HEK293 (cell line): ENCODE measurements at regions not wholly inside any gene's neighbourhood (a gene's known extent, or its start where the extent isn't known, plus 50 kb on each side); places are given as distances from the start of the nearest gene placed in this dataset.

Experiments
- CTCF ChIA-PET: fragments of 350-600 bp; formaldehyde crosslinking; extraction: SDS; loops from one replicate; lab custom pipeline; 2021; ENCODE audit warnings: antibody characterized with exemption; lab: Yijun Ruan, JAX
- POLR2A ChIA-PET: fragments of 300-600 bp; formaldehyde crosslinking; extraction: SDS; loops from one replicate; lab custom pipeline; 2020; ENCODE audit warnings: antibody characterized with exemption, inconsistent platforms; lab: Yijun Ruan, JAX
- H3K27ac ChIP-seq: fragments of 200-500 bp; sonication (Bioruptor generic); 2 replicates; pipeline ENCODE4 v1.5.1; 2014; ENCODE audit warnings: low read depth, low read length, control low read depth, inconsistent platforms; ENCODE audit errors: extremely low read depth
- H3K36me3 ChIP-seq, 2 experiments: fragments of 200-500 bp in 1 of 2; sonication (Bioruptor generic) in 1 of 2; 1 replicate in 1 of 2; 2 replicates in 1 of 2; pipeline ENCODE4 v1.5.1; 2014 to 2017; ENCODE audit warnings: inconsistent platforms in 2 of 2, low read length in 2 of 2; ENCODE audit not compliant: control insufficient read depth in 2 of 2, insufficient read depth in 1 of 2
- H3K4me1 ChIP-seq: fragments of 200-500 bp; sonication (Bioruptor generic); 2 replicates; pipeline ENCODE4 v1.5.1; 2014; ENCODE audit warnings: mild to moderate bottlenecking, low read length, inconsistent platforms; ENCODE audit not compliant: control insufficient read depth, insufficient read depth
- H3K4me3 ChIP-seq: 2 replicates; pipeline ENCODE4 v1.5.1; 2011; ENCODE audit warnings: low read depth, mild to moderate bottlenecking, control low read depth, low read length, moderate library complexity
- H3K9me3 ChIP-seq: fragments of 200-500 bp; sonication (Bioruptor generic); 2 replicates; pipeline ENCODE4 v1.5.1; 2014; ENCODE audit warnings: low read depth, low read length, inconsistent platforms; ENCODE audit not compliant: control insufficient read depth, insufficient read depth
- FEZF1 ChIP-seq: fragments of 450-650 bp; formaldehyde crosslinking; IDR thresholded peaks from 2 replicates; pipeline ENCODE4 v1.5.1; 2016; ENCODE audit warnings: missing biosample characterization, missing genetic modification characterization
- OSR2 ChIP-seq: fragments of 450-650 bp; formaldehyde crosslinking; IDR thresholded peaks from 2 replicates; pipeline ENCODE4 v1.5.1; 2016; ENCODE audit warnings: missing biosample characterization, missing genetic modification characterization
- SCRT1 ChIP-seq: fragments of 450-650 bp; formaldehyde crosslinking; IDR thresholded peaks from 2 replicates; pipeline ENCODE4 v1.5.1; 2016; ENCODE audit warnings: missing biosample characterization, missing genetic modification characterization, borderline replicate concordance
- TRIM28 ChIP-seq: IDR thresholded peaks from 2 replicates; pipeline ENCODE4 v1.6.1; 2011; ENCODE audit warnings: low read length, control low read depth, borderline replicate concordance
- WT1 ChIP-seq: fragments of 450-650 bp; formaldehyde crosslinking; IDR thresholded peaks from 2 replicates; pipeline ENCODE4 v1.5.1; 2016; ENCODE audit warnings: missing biosample characterization, missing genetic modification characterization
- ZNF169 ChIP-seq: fragments of 450-650 bp; formaldehyde crosslinking; IDR thresholded peaks from 2 replicates; pipeline ENCODE4 v1.5.1; 2016; ENCODE audit warnings: missing biosample characterization, missing genetic modification characterization
- ZNF248 ChIP-seq: fragments of 450-650 bp; formaldehyde crosslinking; IDR thresholded peaks from 2 replicates; pipeline ENCODE4 v1.5.1; 2017; ENCODE audit warnings: missing biosample characterization, missing genetic modification characterization
- ZNF394 ChIP-seq: fragments of 450-650 bp; formaldehyde crosslinking; IDR thresholded peaks from 2 replicates; pipeline ENCODE4 v1.5.1; 2016; ENCODE audit warnings: missing biosample characterization, missing genetic modification characterization, mild to moderate bottlenecking, moderate library complexity, borderline replicate concordance
- ZNF501 ChIP-seq: fragments of 450-650 bp; formaldehyde crosslinking; IDR thresholded peaks from 2 replicates; pipeline ENCODE4 v1.5.1; 2016; ENCODE audit warnings: missing biosample characterization, missing genetic modification characterization
- ZNF548 ChIP-seq: fragments of 450-650 bp; formaldehyde crosslinking; IDR thresholded peaks from 2 replicates; pipeline ENCODE4 v1.5.1; 2016; ENCODE audit warnings: missing biosample characterization, missing genetic modification characterization
- ZNF624 ChIP-seq: fragments of 450-650 bp; formaldehyde crosslinking; IDR thresholded peaks from 2 replicates; pipeline ENCODE4 v1.5.1; 2017; ENCODE audit warnings: missing biosample characterization, missing genetic modification characterization
- ZNF658 ChIP-seq: fragments of 450-650 bp; formaldehyde crosslinking; IDR thresholded peaks from 2 replicates; pipeline ENCODE4; 2016; ENCODE audit warnings: missing biosample characterization, missing genetic modification characterization
- ZNF670 ChIP-seq: fragments of 450-650 bp; formaldehyde crosslinking; IDR thresholded peaks from 2 replicates; pipeline ENCODE4 v1.5.1; 2016; ENCODE audit warnings: missing biosample characterization, missing genetic modification characterization, low read depth
- ZNF701 ChIP-seq: fragments of 450-650 bp; formaldehyde crosslinking; IDR thresholded peaks from 2 replicates; pipeline ENCODE4 v1.5.1; 2016; ENCODE audit warnings: missing biosample characterization, missing genetic modification characterization
- ZNF843 ChIP-seq: fragments of 450-650 bp; formaldehyde crosslinking; IDR thresholded peaks from 2 replicates; pipeline ENCODE4 v1.5.1; 2016; ENCODE audit warnings: missing biosample characterization, missing genetic modification characterization
- TF ChIP-seq, protein P1 (sequence below): fragments of 450-650 bp; formaldehyde crosslinking; IDR thresholded peaks from 2 replicates; pipeline ENCODE4 v1.5.1; 2016; ENCODE audit warnings: missing biosample characterization, missing genetic modification characterization
- TF ChIP-seq, protein P2 (sequence below): fragments of 450-650 bp; formaldehyde crosslinking; IDR thresholded peaks from 2 replicates; pipeline ENCODE4 v1.5.1; 2017; ENCODE audit warnings: missing biosample characterization, missing genetic modification characterization
- TF ChIP-seq, protein P3 (sequence below): fragments of 450-650 bp; formaldehyde crosslinking; IDR thresholded peaks from 2 replicates; pipeline ENCODE4 v1.5.1; 2016; ENCODE audit warnings: missing biosample characterization, missing genetic modification characterization
- TF ChIP-seq, protein P4 (sequence below): fragments of 450-650 bp; formaldehyde crosslinking; IDR thresholded peaks from 2 replicates; pipeline ENCODE4 v1.5.1; 2016; ENCODE audit warnings: missing biosample characterization, missing genetic modification characterization, borderline replicate concordance
- TF ChIP-seq, protein P5 (sequence below): fragments of 450-650 bp; formaldehyde crosslinking; IDR thresholded peaks from 2 replicates; pipeline ENCODE4 v1.5.1; 2016; ENCODE audit warnings: missing biosample characterization, missing genetic modification characterization
- TF ChIP-seq, protein P6 (sequence below): fragments of 450-650 bp; formaldehyde crosslinking; IDR thresholded peaks from 2 replicates; pipeline ENCODE4 v1.5.1; 2017; ENCODE audit warnings: missing biosample characterization, missing genetic modification characterization
- TF ChIP-seq, protein P7 (sequence below): fragments of 450-650 bp; formaldehyde crosslinking; IDR thresholded peaks from 2 replicates; pipeline ENCODE4 v1.5.1; 2016; ENCODE audit warnings: missing biosample characterization, missing genetic modification characterization
- TF ChIP-seq, protein P8 (sequence below): fragments of 450-650 bp; formaldehyde crosslinking; IDR thresholded peaks from 2 replicates; pipeline ENCODE4 v1.5.1; 2016; ENCODE audit warnings: missing biosample characterization, missing genetic modification characterization

DNA sequence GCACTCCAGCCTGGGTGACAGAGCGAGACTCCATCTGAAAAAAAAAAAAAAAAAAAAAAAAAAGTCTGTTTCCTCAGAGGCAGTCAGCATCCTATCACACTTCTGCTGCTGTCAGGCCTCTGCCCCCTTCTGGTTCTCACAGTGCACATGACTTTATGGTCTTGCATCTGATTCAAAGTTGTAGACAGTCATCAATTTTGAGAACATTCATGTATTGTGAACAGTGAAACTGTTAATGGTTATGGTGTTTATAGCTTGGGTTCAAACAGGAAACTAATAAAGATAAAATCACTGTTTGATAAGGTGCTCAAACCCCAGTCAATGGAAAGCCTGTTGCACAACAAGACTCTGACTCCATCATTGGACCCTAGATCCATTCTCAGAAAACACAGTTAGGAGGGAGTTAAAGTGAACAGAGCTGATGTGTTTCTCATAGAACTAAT, 61.4 kb downstream of the FOXD1 start:
- H3K4me1 ChIP-seq = peaks cover 14% of the 10 kb centered on the region
- ChIA-PET CTCF (interaction anchor here (0.9 to 1.8 kb wide), 3 partner anchors 9 to 171 kb away, joined by 4 read pairs; no protein-coding TSS in a partner anchor), POLR2A (interaction anchor here (0.7 to 1.2 kb wide), 2 partner anchors 9 to 61 kb away, joined by 3 to 4 read pairs; partner anchors contain the start of gene FOXD1)
- no peak overlapping the region for H3K4me3 ChIP-seq
- no peaks in the 10 kb centered on the region for H3K36me3 ChIP-seq
- no peaks in the 10 kb centered on the region for H3K9me3 ChIP-seq
- peak overlapping the region; percentile 57 for H3K27ac ChIP-seq
- TF ChIP-seq, protein P1, sequence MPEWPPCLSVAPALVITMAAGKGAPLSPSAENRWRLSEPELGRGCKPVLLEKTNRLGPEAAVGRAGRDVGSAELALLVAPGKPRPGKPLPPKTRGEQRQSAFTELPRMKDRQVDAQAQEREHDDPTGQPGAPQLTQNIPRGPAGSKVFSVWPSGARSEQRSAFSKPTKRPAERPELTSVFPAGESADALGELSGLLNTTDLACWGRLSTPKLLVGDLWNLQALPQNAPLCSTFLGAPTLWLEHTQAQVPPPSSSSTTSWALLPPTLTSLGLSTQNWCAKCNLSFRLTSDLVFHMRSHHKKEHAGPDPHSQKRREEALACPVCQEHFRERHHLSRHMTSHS = peak; percentile 70
- TF ChIP-seq, protein P2, sequence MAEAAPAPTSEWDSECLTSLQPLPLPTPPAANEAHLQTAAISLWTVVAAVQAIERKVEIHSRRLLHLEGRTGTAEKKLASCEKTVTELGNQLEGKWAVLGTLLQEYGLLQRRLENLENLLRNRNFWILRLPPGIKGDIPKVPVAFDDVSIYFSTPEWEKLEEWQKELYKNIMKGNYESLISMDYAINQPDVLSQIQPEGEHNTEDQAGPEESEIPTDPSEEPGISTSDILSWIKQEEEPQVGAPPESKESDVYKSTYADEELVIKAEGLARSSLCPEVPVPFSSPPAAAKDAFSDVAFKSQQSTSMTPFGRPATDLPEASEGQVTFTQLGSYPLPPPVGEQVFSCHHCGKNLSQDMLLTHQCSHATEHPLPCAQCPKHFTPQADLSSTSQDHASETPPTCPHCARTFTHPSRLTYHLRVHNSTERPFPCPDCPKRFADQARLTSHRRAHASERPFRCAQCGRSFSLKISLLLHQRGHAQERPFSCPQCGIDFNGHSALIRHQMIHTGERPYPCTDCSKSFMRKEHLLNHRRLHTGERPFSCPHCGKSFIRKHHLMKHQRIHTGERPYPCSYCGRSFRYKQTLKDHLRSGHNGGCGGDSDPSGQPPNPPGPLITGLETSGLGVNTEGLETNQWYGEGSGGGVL (tag by site-specific recombination) = no peak
- TF ChIP-seq, protein P3, sequence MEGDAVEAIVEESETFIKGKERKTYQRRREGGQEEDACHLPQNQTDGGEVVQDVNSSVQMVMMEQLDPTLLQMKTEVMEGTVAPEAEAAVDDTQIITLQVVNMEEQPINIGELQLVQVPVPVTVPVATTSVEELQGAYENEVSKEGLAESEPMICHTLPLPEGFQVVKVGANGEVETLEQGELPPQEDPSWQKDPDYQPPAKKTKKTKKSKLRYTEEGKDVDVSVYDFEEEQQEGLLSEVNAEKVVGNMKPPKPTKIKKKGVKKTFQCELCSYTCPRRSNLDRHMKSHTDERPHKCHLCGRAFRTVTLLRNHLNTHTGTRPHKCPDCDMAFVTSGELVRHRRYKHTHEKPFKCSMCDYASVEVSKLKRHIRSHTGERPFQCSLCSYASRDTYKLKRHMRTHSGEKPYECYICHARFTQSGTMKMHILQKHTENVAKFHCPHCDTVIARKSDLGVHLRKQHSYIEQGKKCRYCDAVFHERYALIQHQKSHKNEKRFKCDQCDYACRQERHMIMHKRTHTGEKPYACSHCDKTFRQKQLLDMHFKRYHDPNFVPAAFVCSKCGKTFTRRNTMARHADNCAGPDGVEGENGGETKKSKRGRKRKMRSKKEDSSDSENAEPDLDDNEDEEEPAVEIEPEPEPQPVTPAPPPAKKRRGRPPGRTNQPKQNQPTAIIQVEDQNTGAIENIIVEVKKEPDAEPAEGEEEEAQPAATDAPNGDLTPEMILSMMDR (tag by site-specific recombination) = peak; percentile 40
- TF ChIP-seq, protein P4, sequence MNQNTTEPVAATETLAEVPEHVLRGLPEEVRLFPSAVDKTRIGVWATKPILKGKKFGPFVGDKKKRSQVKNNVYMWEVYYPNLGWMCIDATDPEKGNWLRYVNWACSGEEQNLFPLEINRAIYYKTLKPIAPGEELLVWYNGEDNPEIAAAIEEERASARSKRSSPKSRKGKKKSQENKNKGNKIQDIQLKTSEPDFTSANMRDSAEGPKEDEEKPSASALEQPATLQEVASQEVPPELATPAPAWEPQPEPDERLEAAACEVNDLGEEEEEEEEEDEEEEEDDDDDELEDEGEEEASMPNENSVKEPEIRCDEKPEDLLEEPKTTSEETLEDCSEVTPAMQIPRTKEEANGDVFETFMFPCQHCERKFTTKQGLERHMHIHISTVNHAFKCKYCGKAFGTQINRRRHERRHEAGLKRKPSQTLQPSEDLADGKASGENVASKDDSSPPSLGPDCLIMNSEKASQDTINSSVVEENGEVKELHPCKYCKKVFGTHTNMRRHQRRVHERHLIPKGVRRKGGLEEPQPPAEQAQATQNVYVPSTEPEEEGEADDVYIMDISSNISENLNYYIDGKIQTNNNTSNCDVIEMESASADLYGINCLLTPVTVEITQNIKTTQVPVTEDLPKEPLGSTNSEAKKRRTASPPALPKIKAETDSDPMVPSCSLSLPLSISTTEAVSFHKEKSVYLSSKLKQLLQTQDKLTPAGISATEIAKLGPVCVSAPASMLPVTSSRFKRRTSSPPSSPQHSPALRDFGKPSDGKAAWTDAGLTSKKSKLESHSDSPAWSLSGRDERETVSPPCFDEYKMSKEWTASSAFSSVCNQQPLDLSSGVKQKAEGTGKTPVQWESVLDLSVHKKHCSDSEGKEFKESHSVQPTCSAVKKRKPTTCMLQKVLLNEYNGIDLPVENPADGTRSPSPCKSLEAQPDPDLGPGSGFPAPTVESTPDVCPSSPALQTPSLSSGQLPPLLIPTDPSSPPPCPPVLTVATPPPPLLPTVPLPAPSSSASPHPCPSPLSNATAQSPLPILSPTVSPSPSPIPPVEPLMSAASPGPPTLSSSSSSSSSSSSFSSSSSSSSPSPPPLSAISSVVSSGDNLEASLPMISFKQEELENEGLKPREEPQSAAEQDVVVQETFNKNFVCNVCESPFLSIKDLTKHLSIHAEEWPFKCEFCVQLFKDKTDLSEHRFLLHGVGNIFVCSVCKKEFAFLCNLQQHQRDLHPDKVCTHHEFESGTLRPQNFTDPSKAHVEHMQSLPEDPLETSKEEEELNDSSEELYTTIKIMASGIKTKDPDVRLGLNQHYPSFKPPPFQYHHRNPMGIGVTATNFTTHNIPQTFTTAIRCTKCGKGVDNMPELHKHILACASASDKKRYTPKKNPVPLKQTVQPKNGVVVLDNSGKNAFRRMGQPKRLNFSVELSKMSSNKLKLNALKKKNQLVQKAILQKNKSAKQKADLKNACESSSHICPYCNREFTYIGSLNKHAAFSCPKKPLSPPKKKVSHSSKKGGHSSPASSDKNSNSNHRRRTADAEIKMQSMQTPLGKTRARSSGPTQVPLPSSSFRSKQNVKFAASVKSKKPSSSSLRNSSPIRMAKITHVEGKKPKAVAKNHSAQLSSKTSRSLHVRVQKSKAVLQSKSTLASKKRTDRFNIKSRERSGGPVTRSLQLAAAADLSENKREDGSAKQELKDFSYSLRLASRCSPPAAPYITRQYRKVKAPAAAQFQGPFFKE (tag by site-specific recombination) = no peak
- TF ChIP-seq ZNF843 (tag by site-specific recombination) (0 out of 2 replicates have a peak, but pooled peaks have one; percentile 59), FEZF1 (tag by site-specific recombination) (peak; percentile 75), ZNF394 (tag by site-specific recombination) (no peak), SCRT1 (tag by site-specific recombination) (peak; percentile 45; the same call in 1 of the 2 replicates), OSR2 (tag by site-specific recombination) (peak; percentile 44; the same call in 1 of the 2 replicates), ZNF624 (tag by site-specific recombination) (no peak), ZNF169 (tag by site-specific recombination) (no peak), ZNF701 (tag by site-specific recombination) (peak; percentile 46; the same call in 1 of the 2 replicates), WT1 (tag by site-specific recombination) (no peak), TRIM28 (peak; percentile 68; the same call in 1 of the 2 replicates), ZNF501 (tag by site-specific recombination) (no peak), ZNF658 (tag by site-specific recombination) (no peak), ZNF548 (no peak), ZNF670 (no peak), ZNF248 (tag by site-specific recombination) (no peak)
- TF ChIP-seq, protein P5, sequence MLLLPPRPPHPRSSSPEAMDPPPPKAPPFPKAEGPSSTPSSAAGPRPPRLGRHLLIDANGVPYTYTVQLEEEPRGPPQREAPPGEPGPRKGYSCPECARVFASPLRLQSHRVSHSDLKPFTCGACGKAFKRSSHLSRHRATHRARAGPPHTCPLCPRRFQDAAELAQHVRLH = 0 out of 2 replicates have a peak, but pooled peaks have one; percentile 7
- TF ChIP-seq, protein P6, sequence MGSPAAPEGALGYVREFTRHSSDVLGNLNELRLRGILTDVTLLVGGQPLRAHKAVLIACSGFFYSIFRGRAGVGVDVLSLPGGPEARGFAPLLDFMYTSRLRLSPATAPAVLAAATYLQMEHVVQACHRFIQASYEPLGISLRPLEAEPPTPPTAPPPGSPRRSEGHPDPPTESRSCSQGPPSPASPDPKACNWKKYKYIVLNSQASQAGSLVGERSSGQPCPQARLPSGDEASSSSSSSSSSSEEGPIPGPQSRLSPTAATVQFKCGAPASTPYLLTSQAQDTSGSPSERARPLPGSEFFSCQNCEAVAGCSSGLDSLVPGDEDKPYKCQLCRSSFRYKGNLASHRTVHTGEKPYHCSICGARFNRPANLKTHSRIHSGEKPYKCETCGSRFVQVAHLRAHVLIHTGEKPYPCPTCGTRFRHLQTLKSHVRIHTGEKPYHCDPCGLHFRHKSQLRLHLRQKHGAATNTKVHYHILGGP (tag by site-specific recombination) = no peak
- TF ChIP-seq, protein P7, sequence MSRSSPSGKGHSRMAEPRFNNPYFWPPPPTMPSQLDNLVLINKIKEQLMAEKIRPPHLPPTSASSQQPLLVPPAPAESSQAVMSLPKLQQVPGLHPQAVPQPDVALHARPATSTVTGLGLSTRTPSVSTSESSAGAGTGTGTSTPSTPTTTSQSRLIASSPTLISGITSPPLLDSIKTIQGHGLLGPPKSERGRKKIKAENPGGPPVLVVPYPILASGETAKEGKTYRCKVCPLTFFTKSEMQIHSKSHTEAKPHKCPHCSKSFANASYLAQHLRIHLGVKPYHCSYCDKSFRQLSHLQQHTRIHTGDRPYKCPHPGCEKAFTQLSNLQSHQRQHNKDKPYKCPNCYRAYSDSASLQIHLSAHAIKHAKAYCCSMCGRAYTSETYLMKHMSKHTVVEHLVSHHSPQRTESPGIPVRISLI (tag by site-specific recombination) = peak; percentile 53; the same call in 1 of the 2 replicates
- TF ChIP-seq, protein P8, sequence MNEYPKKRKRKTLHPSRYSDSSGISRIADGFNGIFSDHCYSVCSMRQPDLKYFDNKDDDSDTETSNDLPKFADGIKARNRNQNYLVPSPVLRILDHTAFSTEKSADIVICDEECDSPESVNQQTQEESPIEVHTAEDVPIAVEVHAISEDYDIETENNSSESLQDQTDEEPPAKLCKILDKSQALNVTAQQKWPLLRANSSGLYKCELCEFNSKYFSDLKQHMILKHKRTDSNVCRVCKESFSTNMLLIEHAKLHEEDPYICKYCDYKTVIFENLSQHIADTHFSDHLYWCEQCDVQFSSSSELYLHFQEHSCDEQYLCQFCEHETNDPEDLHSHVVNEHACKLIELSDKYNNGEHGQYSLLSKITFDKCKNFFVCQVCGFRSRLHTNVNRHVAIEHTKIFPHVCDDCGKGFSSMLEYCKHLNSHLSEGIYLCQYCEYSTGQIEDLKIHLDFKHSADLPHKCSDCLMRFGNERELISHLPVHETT (tag by site-specific recombination) = no peak
